SK-N-SH treated with all-trans-retinoic acid at 6 μM for 48 hours (cell line): ENCODE measurements at regions not wholly inside any gene's neighbourhood (a gene's known extent, or its start where the extent isn't known, plus 50 kb on each side); places are given as distances from the start of the nearest gene placed in this dataset.

ENCODE experiments used
- ATAC-seq: fragments of 200-7000 bp; cut with Tn5 transposase; 3 replicates; pipeline ENCODE4 v1.9.1; 2020; ENCODE audit warnings: mild to moderate bottlenecking, moderate library complexity
- ARNTL ChIP-seq: fragments of 450-650 bp; formaldehyde crosslinking; IDR thresholded peaks from 2 replicates; pipeline ENCODE4 v1.5.0; 2020; ENCODE audit warnings: low read depth, mild to moderate bottlenecking, moderate library complexity, borderline replicate concordance
- BACH2 ChIP-seq: fragments of 250-450 bp; sonication (Bioruptor Pico); IDR thresholded peaks from 2 replicates; pipeline ENCODE4 v1.9.0; 2021; ENCODE audit warnings: mild to moderate bottlenecking, borderline replicate concordance
- CREB5 ChIP-seq: fragments of 250-450 bp; sonication (Bioruptor Pico); IDR thresholded peaks from 2 replicates; pipeline ENCODE4 v1.5.1; 2020; ENCODE audit warnings: low read depth, mild to moderate bottlenecking, moderate library complexity
- CSDC2 ChIP-seq: fragments of 250-450 bp; sonication (Bioruptor Pico); IDR thresholded peaks from 2 replicates; pipeline ENCODE4 v1.5.0; 2020; ENCODE audit warnings: mild to moderate bottlenecking, moderate library complexity
- CSRNP3 ChIP-seq: fragments of 250-450 bp; sonication (Bioruptor Pico); IDR thresholded peaks from 2 replicates; pipeline ENCODE4 v1.5.1; 2021; ENCODE audit warnings: mild to moderate bottlenecking, moderate library complexity
- GLIS3 ChIP-seq: fragments of 250-450 bp; sonication (Bioruptor Pico); IDR thresholded peaks from 2 replicates; pipeline ENCODE4 v1.5.0; 2020; ENCODE audit warnings: mild to moderate bottlenecking, moderate library complexity
- ISL1 ChIP-seq: fragments of 250-450 bp; sonication (Bioruptor Pico); IDR thresholded peaks from 2 replicates; pipeline ENCODE4 v2.1.2; 2022; ENCODE audit warnings: mild to moderate bottlenecking, moderate library complexity
- OSR1 ChIP-seq: fragments of 250-450 bp; sonication (Bioruptor Pico); IDR thresholded peaks from 2 replicates; pipeline ENCODE4 v1.8.0; 2022; ENCODE audit warnings: moderate library complexity, mild to moderate bottlenecking, inconsistent platforms
- PATZ1 ChIP-seq: fragments of 250-450 bp; sonication (Bioruptor Pico); IDR thresholded peaks from 2 replicates; pipeline ENCODE4 v1.8.0; 2020; ENCODE audit warnings: mild to moderate bottlenecking, moderate library complexity, borderline replicate concordance
- POU6F1 ChIP-seq: fragments of 250-450 bp; sonication (Bioruptor Pico); IDR thresholded peaks from 2 replicates; pipeline ENCODE4 v1.8.0; 2021; ENCODE audit warnings: low read depth, mild to moderate bottlenecking, moderate library complexity, borderline replicate concordance
- PPARA ChIP-seq: fragments of 250-450 bp; sonication (Bioruptor Pico); IDR thresholded peaks from 2 replicates; pipeline ENCODE4 v1.5.0; 2020; ENCODE audit warnings: mild to moderate bottlenecking, borderline replicate concordance
- SNAI2 ChIP-seq: fragments of 250-450 bp; sonication (Bioruptor Pico); IDR thresholded peaks from 2 replicates; pipeline ENCODE4 v1.5.0; 2020; ENCODE audit warnings: mild to moderate bottlenecking, moderate library complexity
- TCF4 ChIP-seq: fragments of 250-450 bp; sonication (Bioruptor Pico); IDR thresholded peaks from 2 replicates; pipeline ENCODE4 v1.8.0; 2021; ENCODE audit warnings: mild to moderate bottlenecking, moderate library complexity, borderline replicate concordance
- TOX ChIP-seq: fragments of 250-450 bp; sonication (Bioruptor Pico); IDR thresholded peaks from 2 replicates; pipeline ENCODE4 v1.8.0; 2021; ENCODE audit warnings: mild to moderate bottlenecking, moderate library complexity, borderline replicate concordance
- TSHZ2 ChIP-seq: fragments of 250-450 bp; sonication (Bioruptor Pico); IDR thresholded peaks from 2 replicates; pipeline ENCODE4 v1.5.0; 2020; ENCODE audit warnings: mild to moderate bottlenecking, moderate library complexity
- ZC3H10 ChIP-seq: fragments of 250-450 bp; sonication (Bioruptor Pico); IDR thresholded peaks from 2 replicates; pipeline ENCODE4 v1.5.1; 2021; ENCODE audit warnings: mild to moderate bottlenecking, moderate library complexity
- ZFP30 ChIP-seq: fragments of 450-650 bp; formaldehyde crosslinking; IDR thresholded peaks from 2 replicates; pipeline ENCODE4 v1.5.0; 2022; ENCODE audit warnings: mild to moderate bottlenecking, moderate library complexity
- ZNF565 ChIP-seq: fragments of 450-650 bp; formaldehyde crosslinking; conservative IDR thresholded peaks from 2 replicates; pipeline ENCODE4 v1.5.0; 2020; ENCODE audit warnings: low read depth, mild to moderate bottlenecking, moderate library complexity
- ZNF8 ChIP-seq: fragments of 450-650 bp; formaldehyde crosslinking; IDR thresholded peaks from 2 replicates; pipeline ENCODE4 v1.5.0; 2020; ENCODE audit warnings: mild to moderate bottlenecking, moderate library complexity

GRCh38 chr2:43092520-43093179, 133.8 kb downstream of the ZFP36L2 start:
- no peak for ATAC-seq
- TF ChIP-seq CSDC2 (no peak), TSHZ2 (CRISPR knock-in tag) (no peak), PPARA (CRISPR knock-in tag) (no peak), CSRNP3 (CRISPR knock-in tag) (no peak), POU6F1 (no peak), ZNF8 (no peak)

- ATAC-seq = no peak
- TF ChIP-seq BACH2 (CRISPR knock-in tag) (no peak), GLIS3 (CRISPR knock-in tag) (no peak), ARNTL (no peak), ZC3H10 (CRISPR knock-in tag) (no peak), CSDC2 (no peak), ZFP30 (no peak), PATZ1 (no peak), ISL1 (no peak), TOX (CRISPR knock-in tag) (no peak)
Observed at GRCh38 chr2:43090317-43090716, 136.1 kb downstream of the ZFP36L2 start.

GRCh38 chr2:43088143-43089073, 138.0 kb downstream of the ZFP36L2 start:
- no peak for ATAC-seq
- no peak for TF ChIP-seq TCF4 (CRISPR knock-in tag)
- TF ChIP-seq ZFP30 = no peak
- no peak for TF ChIP-seq GLIS3 (CRISPR knock-in tag)
- no peak for TF ChIP-seq PPARA (CRISPR knock-in tag)
- TF ChIP-seq CREB5 (CRISPR knock-in tag) = no peak
- TF ChIP-seq OSR1 (CRISPR knock-in tag) = no peak
- TF ChIP-seq ARNTL = no peak
- TF ChIP-seq PATZ1 = no peak
- TF ChIP-seq TSHZ2 (CRISPR knock-in tag) = no peak
- no peak for TF ChIP-seq ZNF565
- TF ChIP-seq POU6F1 = no peak
- no peak for TF ChIP-seq ZC3H10 (CRISPR knock-in tag)
- no peak for TF ChIP-seq SNAI2 (CRISPR knock-in tag)
